HG03045 (cell line): ENCODE measurements at regions not wholly inside any gene's neighbourhood (a gene's known extent, or its start where the extent isn't known, plus 50 kb on each side); places are given as distances from the start of the nearest gene placed in this dataset.

Experiments
- ATAC-seq: cut with Tn5 transposase; IDR thresholded peaks from one replicate; pipeline ENCODE4 v1.9.1; 2021; ENCODE audit warnings: mild to moderate bottlenecking, moderate library complexity; ENCODE audit not compliant: unreplicated experiment

GRCh38 chr5:160905285-160905684 is 53.3 kb upstream of the ATP10B start:
- ATAC-seq, result no peak

GRCh38 chr5:160904591-160904990 is 52.6 kb upstream of the ATP10B start:
- ATAC-seq, result no peak

- ATAC-seq, result no peak
These were observed 51.5 kb upstream of the ATP10B start for GRCh38 chr5:160903551-160903950.

GRCh38 chr5:160903076-160903475 is 51.1 kb upstream of the ATP10B start:
- ATAC-seq, result no peak
